ENCODE measurements at regions not wholly inside any gene's neighbourhood (a gene's known extent, or its start where the extent isn't known, plus 50 kb on each side); places are given as distances from the start of the nearest gene placed in this dataset.

DNA sequence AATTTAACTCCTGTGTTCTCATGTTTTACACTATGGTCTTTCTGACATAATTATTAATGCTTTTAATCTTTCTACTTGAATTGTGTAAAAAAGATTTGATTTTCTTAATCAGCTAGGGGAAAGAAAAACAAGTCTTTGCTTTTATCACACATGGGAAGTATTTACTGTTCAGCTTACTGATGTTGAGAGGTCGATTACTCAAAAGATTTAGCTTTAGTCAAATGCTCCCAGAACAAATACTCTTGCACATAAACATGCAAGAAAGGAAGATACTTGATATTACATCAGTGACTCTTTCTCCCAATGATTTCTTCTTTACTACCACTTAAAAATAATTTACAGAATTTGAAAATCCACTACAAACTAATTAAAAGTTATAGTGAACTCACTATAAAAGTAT lies 198.3 kb upstream of the FAT4 start:
- Histone ChIP-seq H3F3A (ENCODE audit: control insufficient read depth, insufficient read depth) (no peaks in the 10 kb centered on the region), H3K9me3 (ENCODE audit: control insufficient read depth, insufficient read depth, low read length) (no peaks in the 10 kb centered on the region), H3K27me3 (ENCODE audit: control insufficient read depth, low read length) (no peaks in the 10 kb centered on the region), H3K4me1 (ENCODE audit: control insufficient read depth, low read length) (no peaks in the 10 kb centered on the region), H3K79me2 (ENCODE audit: control insufficient read depth, low read length) (no peaks in the 10 kb centered on the region), H4K20me1 (ENCODE audit: control insufficient read depth, insufficient read depth, low read depth, low read length) (no peaks in the 10 kb centered on the region), H3K4me2 (ENCODE audit: low read length) (no peak overlapping the region), H3K36me3 (ENCODE audit: control insufficient read depth, low read length) (no peaks in the 10 kb centered on the region), H3K27ac (ENCODE audit: low read depth, low read length) (no peak overlapping the region), H3K4me3 (ENCODE audit: low read length) (no peak overlapping the region), H3K9me2 (replicated peaks; ENCODE audit: control insufficient read depth, low read length) (no peaks in the 10 kb centered on the region)
- TF ChIP-seq EZH2phosphoT487 (IDR thresholded peaks at IDR 0.05; ENCODE audit: borderline replicate concordance, low read length), result no peak
- TF ChIP-seq, protein P1, sequence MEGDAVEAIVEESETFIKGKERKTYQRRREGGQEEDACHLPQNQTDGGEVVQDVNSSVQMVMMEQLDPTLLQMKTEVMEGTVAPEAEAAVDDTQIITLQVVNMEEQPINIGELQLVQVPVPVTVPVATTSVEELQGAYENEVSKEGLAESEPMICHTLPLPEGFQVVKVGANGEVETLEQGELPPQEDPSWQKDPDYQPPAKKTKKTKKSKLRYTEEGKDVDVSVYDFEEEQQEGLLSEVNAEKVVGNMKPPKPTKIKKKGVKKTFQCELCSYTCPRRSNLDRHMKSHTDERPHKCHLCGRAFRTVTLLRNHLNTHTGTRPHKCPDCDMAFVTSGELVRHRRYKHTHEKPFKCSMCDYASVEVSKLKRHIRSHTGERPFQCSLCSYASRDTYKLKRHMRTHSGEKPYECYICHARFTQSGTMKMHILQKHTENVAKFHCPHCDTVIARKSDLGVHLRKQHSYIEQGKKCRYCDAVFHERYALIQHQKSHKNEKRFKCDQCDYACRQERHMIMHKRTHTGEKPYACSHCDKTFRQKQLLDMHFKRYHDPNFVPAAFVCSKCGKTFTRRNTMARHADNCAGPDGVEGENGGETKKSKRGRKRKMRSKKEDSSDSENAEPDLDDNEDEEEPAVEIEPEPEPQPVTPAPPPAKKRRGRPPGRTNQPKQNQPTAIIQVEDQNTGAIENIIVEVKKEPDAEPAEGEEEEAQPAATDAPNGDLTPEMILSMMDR (IDR thresholded peaks at IDR 0.05; ENCODE audit: low read depth, low read length, poor library complexity, severe bottlenecking), result no peak

DNA sequence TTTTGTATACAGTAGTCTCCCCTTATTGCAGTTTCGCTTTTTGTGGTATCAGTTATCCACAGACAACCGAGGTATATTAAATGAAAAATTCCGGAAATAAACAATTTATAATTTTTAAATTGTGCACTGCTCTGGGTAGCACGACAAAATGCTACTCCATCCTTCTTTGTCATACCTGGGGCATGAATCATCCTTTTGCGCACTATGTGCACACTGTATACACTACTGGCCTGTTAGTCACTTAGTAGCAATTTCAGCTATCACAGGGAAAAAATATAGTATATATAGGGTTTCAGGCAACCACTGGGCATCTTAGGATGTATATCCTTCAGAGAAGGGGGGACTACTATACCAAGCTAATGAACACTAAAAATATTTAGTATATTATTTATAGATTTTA lies 198.8 kb upstream of the FAT4 start:
- H3K4me3 ChIP-seq (ENCODE audit: low read length), result no peak overlapping the region
- H3K9me3 ChIP-seq (ENCODE audit: control insufficient read depth, insufficient read depth, low read length), result no peaks in the 10 kb centered on the region
- no peaks in the 10 kb centered on the region for H4K20me1 ChIP-seq (ENCODE audit: control insufficient read depth, insufficient read depth, low read depth, low read length)
- H3K27ac ChIP-seq (ENCODE audit: low read depth, low read length), result no peak overlapping the region
- H3K4me1 ChIP-seq (ENCODE audit: control insufficient read depth, low read length), result no peaks in the 10 kb centered on the region
- TF ChIP-seq, protein P1 (IDR thresholded peaks at IDR 0.05; ENCODE audit: low read depth, low read length, poor library complexity, severe bottlenecking), result no peak
- no peaks in the 10 kb centered on the region for H3K9me2 ChIP-seq (replicated peaks; ENCODE audit: control insufficient read depth, low read length)
- H3F3A ChIP-seq (ENCODE audit: control insufficient read depth, insufficient read depth), result no peaks in the 10 kb centered on the region
- no peaks in the 10 kb centered on the region for H3K79me2 ChIP-seq (ENCODE audit: control insufficient read depth, low read length)
- H3K27me3 ChIP-seq (ENCODE audit: control insufficient read depth, low read length), result no peaks in the 10 kb centered on the region
- H3K36me3 ChIP-seq (ENCODE audit: control insufficient read depth, low read length), result no peaks in the 10 kb centered on the region
- H3K4me2 ChIP-seq (ENCODE audit: low read length), result no peak overlapping the region

DNA sequence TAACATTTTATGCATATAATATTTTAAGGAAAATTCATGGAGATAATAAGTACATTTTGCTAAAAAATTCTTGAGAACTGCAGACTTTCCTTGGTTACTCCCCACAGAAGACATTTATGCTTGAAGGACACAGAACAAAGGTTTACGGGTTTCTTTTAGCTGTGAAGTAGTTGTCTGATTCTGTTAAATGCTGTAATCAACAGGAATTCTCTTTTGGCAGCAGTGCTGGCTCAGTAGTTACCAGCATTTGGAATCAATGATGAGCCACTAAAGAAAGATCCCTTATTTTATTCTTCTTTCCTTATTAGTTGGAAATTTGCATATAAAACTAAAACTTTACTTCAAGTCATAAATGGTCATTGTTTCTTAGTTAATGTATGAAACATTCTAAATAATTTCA lies 199.3 kb upstream of the FAT4 start:
- no peaks in the 10 kb centered on the region for H3K27me3 ChIP-seq (ENCODE audit: control insufficient read depth, low read length)
- H3K36me3 ChIP-seq (ENCODE audit: control insufficient read depth, low read length), result no peaks in the 10 kb centered on the region
- no peak overlapping the region for H3K27ac ChIP-seq (ENCODE audit: low read depth, low read length)
- H4K20me1 ChIP-seq (ENCODE audit: control insufficient read depth, insufficient read depth, low read depth, low read length), result no peaks in the 10 kb centered on the region
- TF ChIP-seq, protein P1 (IDR thresholded peaks at IDR 0.05; ENCODE audit: low read depth, low read length, poor library complexity, severe bottlenecking), result no peak
- no peaks in the 10 kb centered on the region for H3K9me3 ChIP-seq (ENCODE audit: control insufficient read depth, insufficient read depth, low read length)
- H3K4me3 ChIP-seq (ENCODE audit: low read length), result no peak overlapping the region
- H3K9me2 ChIP-seq (replicated peaks; ENCODE audit: control insufficient read depth, low read length), result no peaks in the 10 kb centered on the region
- H3F3A ChIP-seq (ENCODE audit: control insufficient read depth, insufficient read depth), result no peaks in the 10 kb centered on the region
- H3K79me2 ChIP-seq (ENCODE audit: control insufficient read depth, low read length), result no peaks in the 10 kb centered on the region
- H3K4me1 ChIP-seq (ENCODE audit: control insufficient read depth, low read length), result no peaks in the 10 kb centered on the region
- H3K4me2 ChIP-seq (ENCODE audit: low read length), result no peak overlapping the region

DNA sequence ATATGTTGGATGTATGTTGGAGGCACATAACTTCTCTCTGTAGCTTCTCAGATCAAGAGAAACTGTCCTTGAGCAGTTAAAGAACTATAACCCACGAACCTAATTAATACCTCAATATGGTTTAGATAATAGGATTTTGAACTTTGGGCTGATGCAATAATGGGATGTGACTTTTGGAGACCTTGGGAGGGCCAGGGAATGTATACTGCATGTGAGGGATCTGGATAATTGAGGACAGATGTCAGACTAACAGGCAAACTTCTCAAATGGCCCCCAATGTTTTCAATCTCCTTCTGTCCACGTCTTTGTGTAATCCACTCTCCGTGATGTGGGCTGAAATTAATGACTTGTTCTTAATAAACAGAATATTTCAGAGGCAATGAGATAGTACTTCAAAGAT lies 202.2 kb upstream of the FAT4 start:
- no peaks in the 10 kb centered on the region for H3K9me3 ChIP-seq (ENCODE audit: control insufficient read depth, insufficient read depth, low read length)
- no peaks in the 10 kb centered on the region for H3K79me2 ChIP-seq (ENCODE audit: control insufficient read depth, low read length)
- no peak overlapping the region for H3K4me2 ChIP-seq (ENCODE audit: low read length)
- no peaks in the 10 kb centered on the region for H3K4me1 ChIP-seq (ENCODE audit: control insufficient read depth, low read length)
- H3K27ac ChIP-seq (ENCODE audit: low read depth, low read length), result no peak overlapping the region
- no peaks in the 10 kb centered on the region for H3F3A ChIP-seq (ENCODE audit: control insufficient read depth, insufficient read depth)
- no peaks in the 10 kb centered on the region for H3K36me3 ChIP-seq (ENCODE audit: control insufficient read depth, low read length)
- H3K4me3 ChIP-seq (ENCODE audit: low read length), result no peak overlapping the region
- TF ChIP-seq, protein P1 (IDR thresholded peaks at IDR 0.05; ENCODE audit: low read depth, low read length, poor library complexity, severe bottlenecking), result no peak
- TF ChIP-seq EZH2phosphoT487 (IDR thresholded peaks at IDR 0.05; ENCODE audit: borderline replicate concordance, low read length), result no peak
- no peaks in the 10 kb centered on the region for H3K27me3 ChIP-seq (ENCODE audit: control insufficient read depth, low read length)
- no peaks in the 10 kb centered on the region for H3K9me2 ChIP-seq (replicated peaks; ENCODE audit: control insufficient read depth, low read length)
- H4K20me1 ChIP-seq (ENCODE audit: control insufficient read depth, insufficient read depth, low read depth, low read length), result no peaks in the 10 kb centered on the region

Measured in DOHH2 (cell line).